ENCODE measurements at regions not wholly inside any gene's neighbourhood (a gene's known extent, or its start where the extent isn't known, plus 50 kb on each side); places are given as distances from the start of the nearest gene placed in this dataset.

GRCh38 chr5:159406571-159406970, 76.3 kb upstream of the IL12B start:
- 62% methylated on average over 3 of the region's 3 CpGs for WGBS
- no peaks in the 10 kb centered on the region for H3K36me3 ChIP-seq (ENCODE audit: control insufficient read depth in 4 of 4, insufficient read depth in 3 of 4, low read depth in 1 of 4, low read length in 3 of 4)
- no peaks in the 10 kb centered on the region for H3K4me1 ChIP-seq (ENCODE audit: control insufficient read depth in 4 of 4, insufficient read depth in 4 of 4, low read length in 3 of 4)
- TF ChIP-seq SP1 (IDR thresholded peaks at IDR 0.05) (no peak), EGR1 (IDR thresholded peaks at IDR 0.05; ENCODE audit: low read depth in 2 of 2) (no peak), CTCF (IDR thresholded peaks at IDR 0.05; ENCODE audit: low read depth, low read length, missing input control) (no peak), REST (IDR thresholded peaks at IDR 0.05) (no peak), FOXA1 (IDR thresholded peaks at IDR 0.05) (no peak), YY1 (IDR thresholded peaks at IDR 0.05) (no peak), MAX (IDR thresholded peaks at IDR 0.05) (no peak), ATF3 (IDR thresholded peaks at IDR 0.05) (no peak), TAF1 (conservative IDR thresholded peaks at IDR 0.05) (no peak), NR2F2 (IDR thresholded peaks at IDR 0.05) (no peak)
- DNase-seq (ENCODE audit: low spot score) = no peak
- no peak overlapping the region for H3K27ac ChIP-seq (ENCODE audit: low read depth in 1 of 2, low read length in 2 of 2)
- H3K4me3 ChIP-seq (ENCODE audit: low read depth in 1 of 3, low read length in 3 of 3) = no peak overlapping the region
- H3K9me3 ChIP-seq (ENCODE audit: control insufficient read depth in 4 of 4, low read length in 3 of 4) = no peaks in the 10 kb centered on the region
- H3K27me3 ChIP-seq (ENCODE audit: control insufficient read depth in 4 of 4, insufficient read depth in 4 of 4, low read length in 3 of 4) = no peaks in the 10 kb centered on the region
- H3K9ac ChIP-seq (ENCODE audit: low read depth in 1 of 2, low read length in 2 of 2) = no peak overlapping the region

GRCh38 chr5:159409801-159410200, 79.5 kb upstream of the IL12B start:
- no peak overlapping the region for H3K9ac ChIP-seq (ENCODE audit: low read depth in 1 of 2, low read length in 2 of 2)
- no peak overlapping the region for H3K27ac ChIP-seq (ENCODE audit: low read depth in 1 of 2, low read length in 2 of 2)
- no peak for DNase-seq (ENCODE audit: low spot score)
- TF ChIP-seq REST (IDR thresholded peaks at IDR 0.05) (no peak), CTCF (IDR thresholded peaks at IDR 0.05; ENCODE audit: low read depth, low read length, missing input control) (no peak), YY1 (IDR thresholded peaks at IDR 0.05) (no peak), ATF3 (IDR thresholded peaks at IDR 0.05) (no peak), NR2F2 (IDR thresholded peaks at IDR 0.05) (no peak), FOXA2 (IDR thresholded peaks at IDR 0.05) (no peak), RXRA (IDR thresholded peaks at IDR 0.05) (no peak), JUND (IDR thresholded peaks at IDR 0.05) (no peak), FOXA1 (IDR thresholded peaks at IDR 0.05) (no peak), RAD21 (IDR thresholded peaks at IDR 0.05) (no peak), SP1 (IDR thresholded peaks at IDR 0.05) (no peak), TAF1 (conservative IDR thresholded peaks at IDR 0.05) (no peak), GABPA (IDR thresholded peaks at IDR 0.05 in 1 of 2, conservative IDR thresholded peaks at IDR 0.05 in 1 of 2) (no peak), ZBTB33 (IDR thresholded peaks at IDR 0.05) (no peak), HNF4A (conservative IDR thresholded peaks at IDR 0.05) (no peak)
- no peaks in the 10 kb centered on the region for H3K9me3 ChIP-seq (ENCODE audit: control insufficient read depth in 4 of 4, low read length in 3 of 4)
- no peak overlapping the region for H3K4me3 ChIP-seq (ENCODE audit: low read depth in 1 of 3, low read length in 3 of 3)
- no peaks in the 10 kb centered on the region for H3K27me3 ChIP-seq (ENCODE audit: control insufficient read depth in 4 of 4, insufficient read depth in 4 of 4, low read length in 3 of 4)
- 80% methylated on average over 4 of the region's 4 CpGs for WGBS
- H3K4me1 ChIP-seq (ENCODE audit: control insufficient read depth in 4 of 4, insufficient read depth in 4 of 4, low read length in 3 of 4) = no peaks in the 10 kb centered on the region
- H3K36me3 ChIP-seq (ENCODE audit: control insufficient read depth in 4 of 4, insufficient read depth in 3 of 4, low read depth in 1 of 4, low read length in 3 of 4) = no peaks in the 10 kb centered on the region
